NOMO-1 treated with DMSO at 0.1 percent for 48 hours (cell line): ENCODE measurements at regions not wholly inside any gene's neighbourhood (a gene's known extent, or its start where the extent isn't known, plus 50 kb on each side); places are given as distances from the start of the nearest gene placed in this dataset.
A peak's percentile ranks its signal among the peaks of the same experiment; 100 is the strongest.

ENCODE experiments used
- DNase-seq: peaks from one replicate; lab custom pipeline; 2025; ENCODE audit not compliant: unreplicated experiment; lab: John Stamatoyannopoulos, UW

GRCh38 chr13:47135800-47136503, 239.1 kb upstream of the HTR2A start:
- DNase-seq = no peak

DNA sequence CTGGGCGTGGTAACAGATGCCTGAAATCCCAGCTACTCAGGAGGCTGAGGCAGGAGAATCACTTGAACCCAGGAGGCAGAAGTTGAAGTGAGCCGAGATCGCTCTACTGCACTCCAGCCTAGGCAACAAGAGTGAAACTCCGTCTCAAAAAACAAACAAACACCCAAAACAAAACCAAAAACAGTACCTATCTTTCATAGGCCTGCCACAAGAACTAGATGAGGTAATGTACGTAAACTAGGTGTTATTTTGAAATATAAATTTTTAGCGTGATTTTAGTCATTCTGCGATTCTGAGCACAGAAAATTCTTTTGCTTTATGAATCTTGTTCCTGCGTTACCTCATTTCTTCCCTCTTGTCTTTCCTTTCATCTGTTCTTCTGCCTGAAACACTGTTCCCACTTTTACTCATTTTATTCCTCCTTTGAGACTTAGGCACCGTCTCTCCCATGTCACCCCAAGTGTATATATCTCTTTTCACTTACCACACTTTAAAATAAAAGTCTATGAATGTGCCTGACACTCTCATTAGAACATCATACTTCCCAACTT, 238.2 kb upstream of the HTR2A start:
- DNase-seq = no peak

GRCh38 chr13:47133011-47133445, 236.2 kb upstream of the HTR2A start:
- DNase-seq = no peak

DNA sequence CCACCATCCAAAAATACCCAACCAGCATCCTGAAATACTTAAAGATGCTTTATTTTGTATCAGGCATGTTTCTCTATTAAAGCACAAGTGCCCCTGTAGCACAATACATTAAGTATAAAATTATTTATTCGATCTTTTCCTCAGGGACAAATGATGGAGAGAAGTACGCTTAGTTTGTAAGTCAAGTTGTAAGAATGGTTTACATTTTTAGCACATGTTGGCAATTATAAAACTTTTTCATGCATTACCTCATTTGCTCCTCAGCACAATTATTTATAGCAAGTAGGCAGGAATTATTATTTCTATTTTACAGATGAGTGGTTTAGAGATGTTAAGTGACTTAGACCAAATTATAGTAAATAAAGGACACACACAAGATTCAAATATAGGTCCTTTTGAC, 232.6 kb upstream of the HTR2A start:
- DNase-seq = no peak

- no peak for DNase-seq
Observed at GRCh38 chr13:47126432-47126831, 229.6 kb upstream of the HTR2A start.

- no peak for DNase-seq
Observed at GRCh38 chr13:47121092-47121763, 224.4 kb upstream of the HTR2A start.

DNA sequence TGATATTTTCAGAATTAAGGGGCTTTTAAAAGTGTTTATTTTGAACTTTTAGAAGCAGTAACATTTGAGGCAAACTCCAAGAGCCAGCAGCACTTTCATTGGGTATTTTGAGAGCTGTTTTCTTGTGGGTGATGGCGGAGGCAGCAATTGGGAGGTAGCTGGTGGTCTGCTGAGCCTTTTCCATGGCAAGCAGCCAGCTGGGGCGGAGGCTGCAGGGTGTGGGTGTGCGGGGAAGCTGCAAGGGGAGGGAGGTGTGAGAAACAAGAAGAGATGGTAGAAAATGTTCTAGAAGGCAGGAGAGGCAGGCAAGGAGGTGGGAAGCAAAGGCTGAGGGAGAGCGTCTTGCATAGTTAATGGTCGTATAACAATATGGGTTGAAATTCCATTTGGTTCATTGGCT, 223.4 kb upstream of the HTR2A start:
- no peak for DNase-seq

DNA sequence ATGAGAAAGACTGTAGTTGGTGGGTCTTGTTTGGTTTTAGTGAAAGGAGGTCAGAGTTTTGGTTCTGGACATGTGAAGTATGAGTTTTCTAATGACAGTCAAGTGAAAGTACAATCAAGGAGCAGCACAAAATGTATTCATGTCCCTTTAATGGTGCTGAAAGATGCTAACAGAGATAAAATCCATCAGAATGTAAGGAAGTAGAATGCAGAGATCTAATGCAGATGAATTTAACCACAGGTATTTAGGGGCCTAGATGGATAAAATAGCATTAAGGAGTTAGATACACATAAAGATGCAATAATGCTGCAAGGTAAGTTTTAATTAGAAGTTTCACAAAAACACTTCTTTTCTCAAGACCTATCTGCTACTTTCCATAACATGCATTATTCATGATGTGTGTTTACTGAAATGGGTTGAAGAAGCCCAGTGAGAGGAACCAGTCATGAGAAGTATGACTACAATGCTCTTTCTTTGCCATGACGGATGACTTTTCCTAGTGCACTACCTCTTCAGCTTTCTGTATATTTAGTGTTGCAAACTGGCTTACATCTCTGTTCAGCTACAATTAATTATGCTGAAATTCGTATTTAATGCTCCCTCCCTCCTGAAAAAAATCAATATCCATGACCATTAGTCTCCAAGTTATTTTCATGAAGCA, 222.9 kb upstream of the HTR2A start:
- no peak for DNase-seq

GRCh38 chr13:47117268-47117667, 220.4 kb upstream of the HTR2A start:
- DNase-seq = peak; percentile 8

- no peak for DNase-seq
Observed at GRCh38 chr13:47114030-47114429, 217.2 kb upstream of the HTR2A start.

DNA sequence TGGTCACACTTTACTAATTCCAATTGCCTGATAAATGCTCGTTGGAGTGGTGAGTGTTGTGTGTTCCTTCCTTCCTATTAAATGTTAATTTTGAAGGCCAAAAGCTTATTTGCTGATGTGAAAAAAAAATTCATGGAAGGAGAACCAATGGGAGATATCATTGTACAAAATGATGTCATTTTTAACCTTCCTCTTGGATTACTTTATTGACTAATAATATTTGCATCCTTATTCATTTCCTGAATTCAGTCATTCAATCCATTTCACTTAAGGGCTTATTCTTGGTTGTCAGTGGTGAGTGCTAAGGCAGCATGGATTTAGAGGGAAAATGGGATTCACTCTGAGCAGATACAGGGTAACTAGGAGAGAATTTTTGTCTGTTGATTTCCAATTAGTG, 216.0 kb upstream of the HTR2A start:
- DNase-seq = no peak

DNA sequence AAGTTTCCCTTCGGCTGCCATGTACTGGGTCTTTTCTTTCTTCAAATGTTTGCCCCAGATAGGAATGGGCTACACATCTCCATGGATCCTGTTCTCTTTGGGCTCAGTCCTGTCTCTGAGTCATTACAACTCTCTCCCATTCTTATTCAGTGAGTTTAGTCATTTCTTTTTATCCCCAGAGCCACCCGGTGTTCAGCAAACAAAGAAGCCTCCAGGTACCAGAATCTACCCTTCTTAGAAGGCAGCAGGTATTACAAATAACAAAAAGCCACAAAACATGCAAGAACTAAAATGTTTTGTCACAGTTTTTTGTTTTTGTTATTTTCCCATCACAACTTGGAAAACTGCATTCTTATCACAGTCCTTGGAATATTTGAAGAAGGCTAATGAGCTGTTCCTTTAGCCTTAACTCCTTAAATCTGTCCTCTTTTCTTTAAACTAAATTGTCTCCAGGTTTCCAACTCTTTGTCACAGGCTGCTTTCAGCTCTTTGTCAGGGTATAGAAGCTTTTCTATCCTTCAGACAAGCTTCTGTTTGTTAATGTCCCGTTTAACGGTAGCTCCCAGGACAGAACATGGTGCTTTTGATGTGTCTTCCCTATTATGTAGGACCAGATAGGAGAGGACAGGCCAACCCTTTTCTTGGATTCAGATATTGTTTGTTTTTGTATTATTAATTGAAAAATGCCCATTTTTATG, 215.5 kb upstream of the HTR2A start:
- DNase-seq = no peak

- DNase-seq = no peak
Observed at GRCh38 chr13:47111499-47111898, 214.6 kb upstream of the HTR2A start.

DNA sequence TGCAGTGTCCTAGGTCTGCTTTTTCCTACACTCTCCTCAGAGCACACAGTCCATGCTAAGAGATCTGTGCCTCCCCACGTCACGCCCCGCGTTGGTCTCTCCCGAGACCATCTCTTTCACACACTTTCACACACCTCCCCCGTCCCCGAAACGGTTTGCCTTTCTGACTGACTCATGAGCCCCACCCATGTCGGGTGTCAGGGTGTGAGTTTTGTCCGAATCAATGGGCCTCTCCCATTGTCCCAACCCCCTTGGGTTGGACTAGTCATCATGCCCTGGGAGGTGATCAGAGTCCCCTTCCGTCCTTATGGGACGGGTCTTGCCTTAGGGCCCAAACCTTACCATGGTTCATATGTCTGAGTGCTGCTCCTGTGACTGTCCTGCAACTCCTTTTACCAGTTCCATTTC, 214.0 kb upstream of the HTR2A start:
- no peak for DNase-seq

GRCh38 chr13:47110141-47110540, 213.3 kb upstream of the HTR2A start:
- no peak for DNase-seq

- DNase-seq = no peak
Observed at GRCh38 chr13:47109028-47109427, 212.2 kb upstream of the HTR2A start.

DNA sequence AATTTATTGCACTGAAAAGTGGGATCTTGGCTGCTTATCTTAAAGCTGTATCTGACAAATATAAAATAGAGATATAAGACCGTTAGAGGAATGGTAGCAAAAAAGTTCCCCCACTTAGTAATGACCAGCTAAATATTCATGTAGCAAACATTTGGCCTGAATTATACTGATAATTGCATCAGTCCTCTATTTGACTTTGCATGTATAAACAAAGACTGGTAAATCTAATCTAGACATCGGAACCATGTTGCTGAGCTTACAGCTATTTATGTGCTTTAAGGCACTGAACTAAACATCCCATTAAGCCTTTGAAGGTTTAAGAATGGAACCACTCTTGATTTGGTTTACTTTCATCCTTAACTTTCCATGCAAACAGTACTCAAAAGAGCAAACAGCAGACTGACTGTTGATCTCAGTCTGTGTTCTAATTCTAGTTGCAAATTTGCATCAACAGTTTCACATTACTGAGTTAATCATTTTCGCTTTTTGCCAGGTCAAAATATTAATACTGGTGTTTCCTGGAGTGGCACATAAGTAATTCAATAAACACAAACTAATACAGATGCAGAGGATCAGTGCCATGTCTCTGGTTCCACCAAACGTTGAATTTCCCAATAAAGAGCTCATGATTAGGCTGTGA, 203.5 kb upstream of the HTR2A start:
- DNase-seq = no peak

- no peak for DNase-seq
Observed at GRCh38 chr13:47094734-47095434, 198.0 kb upstream of the HTR2A start.

DNA sequence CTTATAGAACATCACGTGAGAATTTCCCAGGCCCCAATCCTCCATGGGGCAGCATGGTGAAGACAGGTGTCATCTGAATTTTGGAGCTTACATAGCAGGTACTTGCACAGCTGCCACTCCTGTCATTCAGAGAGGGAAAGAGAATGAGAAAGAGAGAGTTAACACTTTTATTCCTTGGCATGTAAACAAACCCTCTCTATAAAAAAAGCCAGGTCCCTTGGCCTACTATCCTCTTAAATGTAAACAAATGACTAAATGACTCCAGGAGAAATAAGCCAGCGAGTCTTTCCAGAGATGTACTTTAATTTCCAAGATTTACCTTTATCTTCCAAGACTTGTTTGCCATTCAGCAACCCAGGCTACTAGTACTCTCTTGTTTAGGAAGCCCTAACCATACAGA, 195.3 kb upstream of the HTR2A start:
- DNase-seq = no peak

- no peak for DNase-seq
Observed at GRCh38 chr13:47087841-47088240, 191.0 kb upstream of the HTR2A start.
